Lower leg skin (tissue), 4 donors: ENCODE measurements at regions not wholly inside any gene's neighbourhood (a gene's known extent, or its start where the extent isn't known, plus 50 kb on each side); places are given as distances from the start of the nearest gene placed in this dataset.
"Not testable (repeated sequence)": the region's sequence is repeated elsewhere in the genome, so short reads cannot be mapped to it uniquely, and the experiment has no call there.

ENCODE experiments used
- DNase-seq, 2 donors: peaks; one replicate each; pipeline ENCODE4 v3.0.0-alpha.2; 2019; ENCODE audit warnings: low spot score in 2 of 2
- H3K4me3 ChIP-seq: fragments of 200-600 bp; sonication (generic); 2 replicates; pipeline ENCODE4 v1.5.1; 2017; ENCODE audit warnings: mild to moderate bottlenecking, low read depth; ENCODE audit not compliant: poor library complexity, severe bottlenecking
- POLR2A ChIP-seq, 2 donors: fragments of 450-650 bp; IDR thresholded peaks; one replicate each; pipeline ENCODE4 v1.6.1; 2016 to 2017; ENCODE audit warnings: antibody characterized with exemption in 2 of 2, mild to moderate bottlenecking in 1 of 2, moderate library complexity in 1 of 2
- WGBS, 2 donors: methylation state at CpG; one replicate each; pipeline ENCODE4 v1.1.5; 2018; 5-methylcytosine and 5-hydroxymethylcytosine counted together
- intact Hi-C: fragments of 100-400 bp; cut with DNase I; formaldehyde crosslinking; loops from one replicate; pipeline ENCODE4 v1.15.0; 2023; ENCODE audit warnings: low total_unique reads
- TF ChIP-seq, protein P1 (sequence below), 3 donors: fragments of 450-650 bp; IDR thresholded peaks; one replicate each; pipeline ENCODE4 v1.5.1; 2016; ENCODE audit warnings: antibody characterized with exemption in 3 of 3, mild to moderate bottlenecking in 3 of 3, moderate library complexity in 2 of 3

- no peak for DNase-seq
- no peak for TF ChIP-seq POLR2A (IDR thresholded peaks at IDR 0.05)
- TF ChIP-seq, protein P1, sequence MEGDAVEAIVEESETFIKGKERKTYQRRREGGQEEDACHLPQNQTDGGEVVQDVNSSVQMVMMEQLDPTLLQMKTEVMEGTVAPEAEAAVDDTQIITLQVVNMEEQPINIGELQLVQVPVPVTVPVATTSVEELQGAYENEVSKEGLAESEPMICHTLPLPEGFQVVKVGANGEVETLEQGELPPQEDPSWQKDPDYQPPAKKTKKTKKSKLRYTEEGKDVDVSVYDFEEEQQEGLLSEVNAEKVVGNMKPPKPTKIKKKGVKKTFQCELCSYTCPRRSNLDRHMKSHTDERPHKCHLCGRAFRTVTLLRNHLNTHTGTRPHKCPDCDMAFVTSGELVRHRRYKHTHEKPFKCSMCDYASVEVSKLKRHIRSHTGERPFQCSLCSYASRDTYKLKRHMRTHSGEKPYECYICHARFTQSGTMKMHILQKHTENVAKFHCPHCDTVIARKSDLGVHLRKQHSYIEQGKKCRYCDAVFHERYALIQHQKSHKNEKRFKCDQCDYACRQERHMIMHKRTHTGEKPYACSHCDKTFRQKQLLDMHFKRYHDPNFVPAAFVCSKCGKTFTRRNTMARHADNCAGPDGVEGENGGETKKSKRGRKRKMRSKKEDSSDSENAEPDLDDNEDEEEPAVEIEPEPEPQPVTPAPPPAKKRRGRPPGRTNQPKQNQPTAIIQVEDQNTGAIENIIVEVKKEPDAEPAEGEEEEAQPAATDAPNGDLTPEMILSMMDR (IDR thresholded peaks at IDR 0.05), result no peak
- no peak overlapping the region for H3K4me3 ChIP-seq
- intact Hi-C loops, result no loop called here
Measured at GRCh38 chr6:111925296-111925695, 52.0 kb upstream of the FYN start.

DNA sequence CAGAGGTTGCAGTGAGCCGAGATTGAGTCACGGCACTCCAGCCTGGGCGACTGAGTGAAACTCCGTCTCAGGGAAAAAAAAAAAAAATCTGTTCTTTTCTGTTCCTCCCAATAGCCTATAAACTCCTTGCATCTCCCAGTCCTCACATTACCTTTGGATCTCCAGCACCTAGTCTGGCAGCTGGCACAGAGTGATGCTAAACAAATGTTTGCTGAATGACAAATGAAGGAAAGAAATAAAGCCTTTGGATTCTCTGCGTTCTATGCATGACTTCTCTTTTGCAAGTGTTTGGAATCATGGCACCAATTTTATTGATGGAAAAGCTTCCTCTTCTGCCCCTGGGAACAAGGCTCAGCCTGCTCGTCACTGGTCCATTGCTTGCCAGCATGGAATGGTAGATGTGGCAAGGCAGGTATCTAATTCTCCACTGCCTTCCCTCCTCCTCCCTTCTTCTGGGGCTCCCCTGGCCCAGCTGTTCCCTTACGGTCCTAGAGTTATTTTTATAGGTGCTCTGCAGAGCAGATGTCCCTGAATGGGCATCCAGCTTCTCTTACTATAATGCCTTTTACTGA lies 53.6 kb upstream of the FYN start:
- no peak for DNase-seq
- no peak overlapping the region for H3K4me3 ChIP-seq
- intact Hi-C loops, result no loop called here
- WGBS, 2 donors, result 66 to 74% methylated on average over 7 of the region's 7 CpGs
- TF ChIP-seq, protein P1 (IDR thresholded peaks at IDR 0.05), result no peak
- no peak for TF ChIP-seq POLR2A (IDR thresholded peaks at IDR 0.05)

GRCh38 chr6:111927321-111927720 lies 54.1 kb upstream of the FYN start:
- DNase-seq, result no peak
- WGBS, 2 donors, result 38 to 42% methylated on average over 7 of the region's 7 CpGs
- intact Hi-C loops, result no loop called here
- TF ChIP-seq POLR2A (IDR thresholded peaks at IDR 0.05), result no peak
- H3K4me3 ChIP-seq, result no peak overlapping the region

- H3K4me3 ChIP-seq, result no peak overlapping the region
- no peak for TF ChIP-seq POLR2A (IDR thresholded peaks at IDR 0.05)
- TF ChIP-seq, protein P1 (IDR thresholded peaks at IDR 0.05), result no peak
- intact Hi-C loops, result no loop called here
- no peak for DNase-seq
- 96% methylated on average over 1 of the region's 1 CpG for WGBS, 2 donors
Measured at GRCh38 chr6:111928139-111928538, 54.9 kb upstream of the FYN start.

DNA sequence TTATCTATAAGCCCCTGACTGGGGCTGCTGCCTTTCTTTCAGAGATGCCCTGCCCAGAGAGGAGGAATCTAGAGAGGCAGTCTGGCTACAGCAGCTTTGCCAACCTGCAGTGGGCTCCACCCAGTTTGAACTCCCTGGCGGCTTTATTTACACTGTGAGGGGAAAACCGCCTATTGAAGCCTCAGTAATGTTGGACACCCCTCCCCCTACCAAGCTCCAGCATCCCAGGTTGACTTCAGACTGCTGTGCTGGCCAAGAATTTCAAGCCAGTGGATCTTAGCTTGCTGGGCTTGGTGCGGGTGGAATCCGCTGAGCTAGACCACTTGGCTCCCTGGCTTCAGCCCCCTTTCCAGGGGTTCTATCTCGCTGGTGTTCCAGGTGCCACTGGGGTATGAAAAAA lies 61.4 kb upstream of the FYN start:
- H3K4me3 ChIP-seq, intact Hi-C loops, DNase-seq: not testable (repeated sequence)
- 75 to 82% methylated on average over 4 to 5 of the region's 5 CpGs for WGBS, 2 donors

- DNase-seq, result no peak
- intact Hi-C loops, result no loop called here
- TF ChIP-seq POLR2A (IDR thresholded peaks at IDR 0.05), result no peak
- no peak overlapping the region for H3K4me3 ChIP-seq
Measured at GRCh38 chr6:111936718-111937117, 63.5 kb upstream of the FYN start.

DNA sequence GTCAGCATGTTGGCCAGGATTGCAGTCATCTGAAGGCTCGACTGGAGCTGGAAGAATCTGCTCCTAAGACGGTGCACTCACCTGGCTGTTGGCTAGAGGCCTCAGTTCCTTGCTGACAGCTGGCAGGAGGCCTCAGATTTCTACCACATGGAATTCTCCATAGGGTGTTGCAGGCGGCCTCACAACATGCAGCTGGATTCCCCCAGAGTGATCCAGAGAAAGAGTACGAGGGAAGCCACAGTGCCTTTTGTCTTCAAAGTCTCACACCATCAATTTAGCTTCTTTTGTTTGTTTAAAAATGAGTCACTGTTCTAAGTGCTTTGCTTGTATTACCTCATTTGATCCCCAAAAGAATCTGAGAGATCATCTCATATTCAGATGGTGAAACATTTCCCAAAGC lies 65.5 kb upstream of the FYN start:
- no peak for TF ChIP-seq POLR2A (IDR thresholded peaks at IDR 0.05)
- TF ChIP-seq, protein P1 (IDR thresholded peaks at IDR 0.05), result no peak
- no peak overlapping the region for H3K4me3 ChIP-seq
- 67 to 75% methylated on average over 4 of the region's 4 CpGs for WGBS, 2 donors
- intact Hi-C loops, result no loop called here
- no peak for DNase-seq
